Activated T-cell treated with anti-CD3 and anti-CD28 coated beads, Interleukin-2, amount 50 U/mL, for 72 hours (primary cell): ENCODE measurements at regions not wholly inside any gene's neighbourhood (a gene's known extent, or its start where the extent isn't known, plus 50 kb on each side); places are given as distances from the start of the nearest gene placed in this dataset.
"Not testable (repeated sequence)": the region's sequence is repeated elsewhere in the genome, so short reads cannot be mapped to it uniquely, and the experiment has no call there.

ENCODE experiments used
- ATAC-seq, 2 donors: fragments of 150-1000 bp; cut with Tn5 transposase; replicated peaks in 1 of 2; 2 replicates each; pipeline ENCODE4 v1.10.0; 2021; ENCODE audit warnings: moderate library complexity in 2 of 2, mild to moderate bottlenecking in 1 of 2
- DNase-seq, 2 donors: peaks; one replicate each; pipeline ENCODE4 v3.0.0; 2021 to 2022; ENCODE audit warnings: mixed read lengths in 1 of 2
- H3K27ac Mint-ChIP-seq: one replicate; pipeline ENCODE4 v1.8.0; 2022; ENCODE audit warnings: mild to moderate bottlenecking, moderate library complexity, mixed read lengths
- H3K27me3 Mint-ChIP-seq: one replicate; pipeline ENCODE4 v1.8.0; 2022; ENCODE audit warnings: low read depth, mixed read lengths
- H3K36me3 Mint-ChIP-seq, 2 donors: one replicate each; pipeline ENCODE4 v1.8.0; 2022; ENCODE audit warnings: mixed read lengths in 2 of 2, mild to moderate bottlenecking in 1 of 2; ENCODE audit not compliant: insufficient read depth in 2 of 2
- H3K4me1 Mint-ChIP-seq: one replicate; pipeline ENCODE4 v1.8.0; 2022; ENCODE audit warnings: low read depth, mixed read lengths
- H3K4me3 Mint-ChIP-seq, 2 donors: one replicate each; pipeline ENCODE4 v1.8.0; 2022; ENCODE audit warnings: mild to moderate bottlenecking in 2 of 2, mixed read lengths in 2 of 2, moderate library complexity in 2 of 2
- H3K9me3 Mint-ChIP-seq, 2 donors: one replicate each; pipeline ENCODE4 v1.8.0; 2022; ENCODE audit warnings: mixed read lengths in 2 of 2

DNA sequence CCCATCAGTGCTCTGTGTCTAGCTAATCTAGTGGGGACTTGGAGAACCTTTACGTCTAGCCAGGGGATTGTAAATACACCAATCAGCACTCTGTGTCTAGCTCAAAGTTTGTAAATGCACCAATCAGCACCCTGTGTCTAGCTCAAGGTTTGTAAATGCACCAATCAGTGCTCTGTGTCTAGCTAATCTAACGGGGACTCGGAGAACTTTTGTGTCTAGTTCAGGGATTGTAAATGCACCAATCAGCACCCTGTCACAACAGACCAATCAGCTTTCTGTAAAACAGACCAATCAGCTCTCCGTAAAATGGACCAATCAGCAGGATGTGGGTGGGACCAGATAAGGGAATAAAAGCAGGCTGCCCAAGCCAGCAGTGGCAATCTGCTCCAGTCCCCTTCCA is 268.3 kb upstream of the MKLN1 start:
- Mint-ChIP-seq H3K36me3 (peaks cover 10 to 36% of the 10 kb centered on the region in 2 donors), H3K27ac (peak overlapping the region; percentile 97), H3K4me1 (peaks cover 74% of the 10 kb centered on the region), H3K4me3 (peak overlapping the region in 1 of 2 donors; percentile 18)
- H3K9me3 Mint-ChIP-seq, H3K27me3 Mint-ChIP-seq, ATAC-seq, DNase-seq: not testable (repeated sequence)

DNA sequence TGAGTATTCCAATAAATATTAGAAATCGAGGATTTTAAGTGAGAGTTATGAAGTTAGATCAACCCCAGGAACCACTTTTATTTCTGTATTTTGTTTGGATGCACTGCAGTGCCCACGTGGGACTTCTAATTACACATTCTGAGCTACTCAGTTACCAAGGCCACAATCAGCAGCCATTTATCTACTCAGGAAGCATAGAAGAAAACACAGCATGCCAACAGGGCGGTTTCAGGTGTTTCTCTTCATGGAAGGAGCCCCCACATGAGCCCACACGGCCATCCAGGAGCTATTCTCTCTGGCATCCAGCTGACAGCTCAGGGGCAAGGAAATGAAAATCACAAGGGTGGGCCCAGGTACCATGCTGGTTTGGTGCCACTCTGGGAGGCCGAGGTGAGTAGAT is 266.5 kb upstream of the MKLN1 start:
- no peak overlapping the region for H3K4me3 Mint-ChIP-seq
- DNase-seq = no peak
- peaks cover 66% of the 10 kb centered on the region for H3K4me1 Mint-ChIP-seq
- peaks cover 0 to 2% of the 10 kb centered on the region in 2 donors for H3K9me3 Mint-ChIP-seq
- no peaks in the 10 kb centered on the region for H3K27me3 Mint-ChIP-seq
- ATAC-seq = no peak
- H3K36me3 Mint-ChIP-seq = peaks cover 8 to 28% of the 10 kb centered on the region in 2 donors
- peak overlapping the region; percentile 13 for H3K27ac Mint-ChIP-seq

DNA sequence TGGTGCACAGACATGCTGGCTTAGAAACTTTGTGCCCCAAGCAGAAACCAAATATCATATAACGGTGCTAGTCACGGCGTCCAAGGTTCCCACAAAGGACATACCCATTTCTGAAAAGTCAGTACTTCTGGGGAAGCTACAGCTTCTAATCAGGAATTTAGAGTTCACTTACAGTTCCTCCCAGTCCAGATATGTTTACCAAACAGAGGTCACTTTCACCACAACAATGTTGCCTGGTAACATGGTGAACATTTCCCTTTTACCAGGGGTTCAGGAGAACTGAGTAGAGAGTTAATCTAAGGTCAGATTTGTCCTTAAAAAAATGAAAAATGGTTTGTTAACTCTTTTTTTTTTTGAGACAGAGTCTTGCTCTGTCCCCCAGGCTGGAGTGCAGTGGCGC is 265.9 kb upstream of the MKLN1 start:
- no peaks in the 10 kb centered on the region for H3K27me3 Mint-ChIP-seq
- no peak for ATAC-seq
- no peak overlapping the region for H3K27ac Mint-ChIP-seq
- H3K4me1 Mint-ChIP-seq = peaks cover 66% of the 10 kb centered on the region
- peaks cover 0 to 2% of the 10 kb centered on the region in 2 donors for H3K9me3 Mint-ChIP-seq
- H3K4me3 Mint-ChIP-seq = no peak overlapping the region
- peaks cover 8 to 24% of the 10 kb centered on the region in 2 donors for H3K36me3 Mint-ChIP-seq
- no peak for DNase-seq

DNA sequence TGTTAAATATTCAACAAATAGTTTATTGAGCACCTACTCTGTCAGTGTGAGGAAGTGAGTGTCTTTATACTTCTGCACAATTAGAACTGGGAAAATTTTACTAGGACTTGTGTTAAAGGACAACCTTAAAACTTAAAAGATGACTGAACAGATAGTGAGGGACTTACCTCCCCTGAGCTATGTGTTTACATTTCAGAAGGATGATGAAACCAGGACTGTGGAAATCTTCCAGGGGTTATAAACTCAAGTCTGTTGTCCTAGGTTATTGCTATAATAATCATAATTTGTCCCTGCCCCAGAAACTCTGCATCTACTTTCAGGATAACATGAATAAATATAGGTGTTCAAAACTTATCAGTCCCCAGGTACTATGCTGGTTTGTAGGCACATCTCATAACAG is 261.0 kb upstream of the MKLN1 start:
- ATAC-seq = no peak
- Mint-ChIP-seq H3K36me3 (peaks cover 3 to 7% of the 10 kb centered on the region in 2 donors), H3K4me3 (peak overlapping the region in 1 of 2 donors; percentile 9), H3K9me3 (no peaks in the 10 kb centered on the region), H3K27ac (peak overlapping the region; percentile 10), H3K27me3 (no peaks in the 10 kb centered on the region), H3K4me1 (peaks cover 68% of the 10 kb centered on the region)
- DNase-seq = no peak

DNA sequence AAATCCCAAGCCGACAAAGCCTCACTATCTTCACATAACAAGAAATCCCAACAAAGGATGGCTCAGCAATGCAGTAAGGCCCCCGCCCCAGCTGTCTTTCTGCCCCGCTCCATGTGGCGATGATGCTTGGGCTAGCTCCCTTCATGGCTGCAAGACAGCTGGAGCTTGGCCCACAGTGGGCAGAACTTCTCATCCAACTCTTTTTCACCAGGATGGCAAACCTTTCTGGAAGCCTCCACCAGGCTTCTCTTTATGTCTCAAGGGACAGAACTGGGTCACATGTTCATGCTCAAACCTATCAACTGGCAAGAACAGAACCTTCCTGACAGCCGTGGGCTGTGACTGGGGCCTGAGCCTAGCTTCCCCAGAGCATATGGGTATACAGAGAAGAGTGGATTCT is 260.5 kb upstream of the MKLN1 start:
- DNase-seq = no peak
- Mint-ChIP-seq H3K4me3 (no peak overlapping the region), H3K36me3 (peaks cover 3 to 6% of the 10 kb centered on the region in 2 donors), H3K9me3 (no peaks in the 10 kb centered on the region), H3K27ac (peak overlapping the region; percentile 10), H3K27me3 (no peaks in the 10 kb centered on the region), H3K4me1 (peaks cover 73% of the 10 kb centered on the region)
- no peak for ATAC-seq

DNA sequence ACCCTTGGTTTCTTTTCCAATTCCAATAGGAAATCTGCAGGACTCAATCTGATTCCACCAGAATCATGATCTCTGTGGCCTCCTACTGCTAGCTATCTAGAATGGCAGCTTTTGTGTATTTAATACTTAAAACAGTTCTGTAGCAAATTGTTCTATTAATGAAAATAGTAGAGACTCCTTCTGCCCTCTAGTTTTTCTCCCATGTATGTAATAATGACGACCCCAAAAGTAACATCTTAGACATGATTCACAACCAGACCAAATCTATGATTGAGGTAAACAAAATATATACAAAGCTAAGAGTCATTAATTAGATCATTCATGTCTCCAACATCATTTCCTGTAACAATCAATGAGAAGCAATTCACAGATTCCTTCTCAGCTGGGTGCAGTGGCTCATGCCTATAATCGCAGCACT is 259.1 kb upstream of the MKLN1 start:
- H3K27me3 Mint-ChIP-seq = no peaks in the 10 kb centered on the region
- peak overlapping the region in 1 of 2 donors; percentile 53 for H3K4me3 Mint-ChIP-seq
- DNase-seq (no peak), ATAC-seq (no peak)
- H3K27ac Mint-ChIP-seq = no peak overlapping the region
- H3K36me3 Mint-ChIP-seq = peaks cover 3 to 4% of the 10 kb centered on the region in 2 donors
- H3K9me3 Mint-ChIP-seq = no peaks in the 10 kb centered on the region
- H3K4me1 Mint-ChIP-seq = peaks cover 79% of the 10 kb centered on the region

DNA sequence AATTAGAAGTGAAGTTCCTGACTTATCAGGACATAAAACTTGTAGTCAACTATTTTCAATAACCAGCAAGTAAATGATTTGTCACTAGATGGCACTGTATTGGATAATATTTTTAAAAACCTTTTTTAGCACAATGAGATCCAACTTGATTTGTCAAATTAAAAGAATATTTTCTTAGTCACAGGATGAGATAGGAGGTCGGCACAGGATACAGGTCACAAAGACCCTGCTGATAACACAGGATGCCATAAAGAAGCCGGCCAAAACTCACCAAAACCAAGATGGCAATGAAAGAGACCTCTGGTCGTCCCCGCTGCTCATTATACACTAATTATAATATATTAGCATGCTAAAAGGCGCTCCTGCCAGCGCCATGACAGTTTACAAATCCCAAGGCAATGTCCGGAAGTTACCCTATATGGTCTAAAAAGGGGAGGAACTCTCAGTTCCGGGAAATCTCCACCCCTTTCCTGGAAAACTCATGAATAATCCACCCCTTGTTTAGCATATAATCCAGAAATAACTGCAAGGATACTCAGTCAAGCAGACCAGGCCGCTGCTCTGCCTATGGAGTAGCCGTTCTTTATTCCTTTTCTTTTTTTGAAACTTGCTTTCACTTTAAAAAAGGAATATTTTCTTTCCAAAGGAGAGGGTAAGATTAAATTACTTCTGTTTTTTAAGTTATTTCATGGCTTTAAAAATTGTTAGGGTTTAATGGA is 255.7 kb upstream of the MKLN1 start:
- peak in 1 of 2 donors; percentile 19 for DNase-seq
- peaks cover 59% of the 10 kb centered on the region for H3K4me1 Mint-ChIP-seq
- no peaks in the 10 kb centered on the region for H3K27me3 Mint-ChIP-seq
- H3K9me3 Mint-ChIP-seq = no peaks in the 10 kb centered on the region
- ATAC-seq = peak in 1 of 2 donors; percentile 3
- H3K27ac Mint-ChIP-seq = peak overlapping the region; percentile 82
- H3K4me3 Mint-ChIP-seq = peak overlapping the region in 1 of 2 donors; percentile 39
- H3K36me3 Mint-ChIP-seq = peaks cover 9 to 14% of the 10 kb centered on the region in 2 donors

DNA sequence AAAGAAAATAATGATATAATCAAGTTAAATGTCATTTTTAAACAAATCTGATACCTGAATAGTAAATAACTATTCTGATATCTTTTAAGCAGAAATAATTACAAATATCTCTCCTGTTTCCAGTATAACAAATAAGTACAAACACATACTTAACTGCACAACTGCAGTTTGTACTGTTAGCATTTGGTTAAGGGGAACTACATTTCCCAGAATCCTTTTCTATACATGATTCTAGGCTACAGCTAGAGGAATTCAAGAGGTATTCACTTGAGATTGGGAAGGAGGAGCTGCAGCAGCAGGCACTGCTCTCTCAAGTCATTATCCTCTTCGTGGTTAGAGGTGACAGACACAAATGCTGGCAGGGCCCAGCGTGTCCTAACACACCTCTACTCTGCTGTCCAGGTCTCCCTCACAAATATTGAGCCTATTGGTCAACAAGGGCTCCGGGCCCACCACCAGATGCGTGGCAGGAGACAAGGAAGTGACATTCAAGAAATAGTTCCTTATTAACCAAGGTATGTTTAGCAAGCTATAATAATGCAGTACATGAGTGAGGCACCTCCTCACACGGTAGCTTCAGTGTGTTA is 255.1 kb upstream of the MKLN1 start:
- DNase-seq (no peak), ATAC-seq (peak in 1 of 2 donors; percentile 17)
- Mint-ChIP-seq H3K27ac (peak overlapping the region; percentile 82), H3K4me3 (peak overlapping the region; percentile 36 to 54), H3K27me3 (no peaks in the 10 kb centered on the region), H3K9me3 (no peaks in the 10 kb centered on the region), H3K36me3 (peaks cover 11 to 16% of the 10 kb centered on the region in 2 donors), H3K4me1 (peaks cover 52% of the 10 kb centered on the region)

DNA sequence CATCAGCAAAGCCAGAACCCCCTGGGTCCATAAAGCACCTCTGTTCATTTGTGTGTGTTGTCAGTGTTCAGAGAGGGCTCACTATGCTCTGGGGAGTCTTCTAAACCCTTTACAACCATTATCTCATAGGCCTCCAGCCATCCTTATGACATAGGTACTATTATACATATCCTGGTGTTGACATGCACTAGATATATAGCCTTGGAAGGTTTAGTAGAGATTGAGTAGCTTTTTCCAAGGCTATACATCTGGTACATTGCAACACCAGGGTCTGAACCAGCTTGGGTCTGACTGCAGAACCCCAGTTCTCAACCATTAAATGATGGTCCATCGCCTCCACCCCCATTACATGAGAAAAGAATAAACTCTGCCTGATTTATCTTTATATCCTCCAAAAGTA is 253.6 kb upstream of the MKLN1 start:
- Mint-ChIP-seq H3K27ac (peak overlapping the region; percentile 64), H3K9me3 (no peaks in the 10 kb centered on the region), H3K27me3 (no peaks in the 10 kb centered on the region)

DNA sequence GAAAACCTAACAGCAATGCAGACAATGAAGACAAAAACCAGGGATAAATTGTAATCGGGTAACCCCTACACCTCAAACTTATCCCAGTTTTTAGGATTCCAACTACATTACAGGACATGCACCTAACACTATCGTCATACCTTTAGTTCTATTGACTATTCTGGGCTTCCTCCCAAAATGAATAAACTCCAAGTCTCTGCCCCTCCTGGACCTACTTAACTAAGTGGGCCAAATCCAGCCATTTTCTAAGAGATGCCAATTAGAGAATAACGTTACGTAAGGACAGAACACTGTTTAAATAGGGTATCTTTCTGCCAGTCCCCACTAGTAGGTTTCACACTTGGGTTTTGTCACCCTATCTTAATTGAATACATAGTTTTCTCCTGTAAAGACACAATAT is 253.1 kb upstream of the MKLN1 start:
- Mint-ChIP-seq H3K4me1 (peaks cover 35% of the 10 kb centered on the region), H3K36me3 (peaks cover 8 to 16% of the 10 kb centered on the region in 2 donors), H3K27me3 (no peaks in the 10 kb centered on the region), H3K9me3 (no peaks in the 10 kb centered on the region), H3K4me3 (no peak overlapping the region), H3K27ac (peak overlapping the region; percentile 64)
- DNase-seq = no peak
- no peak for ATAC-seq

More for the DNA sequence above, 253.6 kb upstream of the MKLN1 start:
- DNase-seq (no peak), ATAC-seq (no peak)
- Mint-ChIP-seq H3K36me3 (peaks cover 11 to 16% of the 10 kb centered on the region in 2 donors), H3K4me3 (no peak overlapping the region), H3K4me1 (peaks cover 41% of the 10 kb centered on the region)

DNA sequence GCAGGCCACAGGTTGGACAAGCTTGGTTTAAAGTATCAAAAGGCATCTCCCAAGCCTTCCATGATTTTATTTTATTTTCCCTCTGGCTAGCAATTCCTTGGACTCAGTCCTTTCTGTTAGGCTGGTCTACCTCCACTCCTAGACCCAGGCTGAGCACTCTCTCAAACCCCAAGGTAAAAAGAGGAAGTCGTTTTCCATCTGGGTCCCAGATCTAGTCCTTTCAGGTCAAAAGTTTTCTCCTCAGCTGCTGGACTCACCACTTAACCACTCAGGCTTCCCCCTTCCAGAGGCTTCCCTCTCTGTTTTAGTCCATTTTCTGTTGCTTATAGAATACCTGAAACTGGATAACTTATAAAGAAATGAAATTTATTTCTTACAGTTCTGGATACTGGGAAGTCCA is 252.3 kb upstream of the MKLN1 start:
- no peak for ATAC-seq
- Mint-ChIP-seq H3K27me3 (no peaks in the 10 kb centered on the region), H3K27ac (peak overlapping the region; percentile 88), H3K9me3 (no peaks in the 10 kb centered on the region), H3K4me3 (no peak overlapping the region), H3K4me1 (peaks cover 28% of the 10 kb centered on the region), H3K36me3 (peaks cover 8 to 15% of the 10 kb centered on the region in 2 donors)
- DNase-seq = no peak

DNA sequence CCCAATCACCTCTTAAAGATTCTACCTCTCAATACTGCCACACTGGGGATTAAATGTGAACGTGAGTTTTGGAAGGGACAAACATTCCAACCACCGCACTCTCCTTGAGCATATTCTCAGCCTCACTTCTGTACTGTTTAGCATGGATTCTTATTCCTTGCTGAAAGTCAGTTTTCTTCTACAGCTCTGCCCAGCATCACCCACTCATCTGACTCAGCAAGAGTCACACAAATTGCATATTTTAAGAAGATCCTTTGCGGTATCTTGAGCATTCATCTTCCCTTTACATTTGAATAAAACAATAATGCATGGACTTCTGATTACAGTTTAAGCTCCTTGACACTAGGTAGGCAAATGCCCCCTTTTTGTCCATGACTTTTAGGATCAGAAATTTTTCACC is 251.6 kb upstream of the MKLN1 start:
- Mint-ChIP-seq H3K36me3 (peaks cover 8 to 14% of the 10 kb centered on the region in 2 donors), H3K27me3 (no peaks in the 10 kb centered on the region), H3K4me1 (peaks cover 24% of the 10 kb centered on the region), H3K9me3 (no peaks in the 10 kb centered on the region), H3K4me3 (peak overlapping the region in 1 of 2 donors; percentile 79), H3K27ac (peak overlapping the region; percentile 88)
- DNase-seq (no peak), ATAC-seq (peak; percentile 25 to 58)

DNA sequence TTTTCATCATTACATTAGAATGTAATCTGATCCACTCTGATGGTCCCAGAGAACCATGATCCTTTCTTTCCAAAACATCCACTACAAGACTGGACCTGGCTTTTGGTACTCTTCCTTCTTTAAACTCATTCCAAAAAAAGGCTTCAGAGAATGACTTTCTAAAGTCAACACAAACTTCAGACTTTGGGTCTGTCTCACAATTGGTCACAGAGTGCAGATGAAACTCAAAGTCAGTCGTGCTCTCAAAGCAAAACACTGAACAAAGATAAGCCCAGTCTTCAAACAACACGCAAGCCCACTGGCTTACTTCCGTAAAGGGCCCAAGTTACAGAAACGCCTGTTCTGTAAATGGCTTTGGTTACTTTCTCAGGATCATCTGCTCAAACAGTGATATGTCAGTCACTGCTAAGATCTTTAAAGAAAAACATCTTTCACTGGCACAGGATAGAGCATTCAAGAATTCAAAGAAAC is 250.9 kb upstream of the MKLN1 start:
- DNase-seq (no peak), ATAC-seq (peak; percentile 38 to 42)
- Mint-ChIP-seq H3K9me3 (no peaks in the 10 kb centered on the region), H3K4me3 (peak overlapping the region in 1 of 2 donors; percentile 79), H3K27ac (peak overlapping the region; percentile 88), H3K36me3 (peaks cover 8 to 14% of the 10 kb centered on the region in 2 donors), H3K4me1 (peaks cover 22% of the 10 kb centered on the region), H3K27me3 (no peaks in the 10 kb centered on the region)
